Fibroblast of lung (primary cell): ENCODE measurements at regions not wholly inside any gene's neighbourhood (a gene's known extent, or its start where the extent isn't known, plus 50 kb on each side); places are given as distances from the start of the nearest gene placed in this dataset.

Experiments used
- DNase-seq, 2 donors: peaks; one replicate each; pipeline versions ENCODE4 v3.0.0 to v3.0.0-alpha.2; 2010; ENCODE audit warnings: low read depth in 2 of 2
- H2AFZ ChIP-seq: 2 replicates; pipeline ENCODE4 v1.5.1; 2012; ENCODE audit warnings: low read length, control low read depth, inconsistent platforms
- H3K27ac ChIP-seq: 2 replicates; pipeline ENCODE4 v1.5.1; 2011; ENCODE audit warnings: low read length, control low read depth; ENCODE audit not compliant: insufficient read depth
- H3K27me3 ChIP-seq: 2 replicates; pipeline ENCODE4 v1.5.1; 2011; ENCODE audit warnings: mild to moderate bottlenecking, low read length; ENCODE audit not compliant: control insufficient read depth, insufficient read depth
- H3K36me3 ChIP-seq: 2 replicates; pipeline ENCODE4 v1.5.1; 2011; ENCODE audit warnings: low read length; ENCODE audit not compliant: control insufficient read depth, insufficient read depth
- H3K4me1 ChIP-seq: 2 replicates; pipeline ENCODE4 v1.5.1; 2011; ENCODE audit warnings: low read length; ENCODE audit not compliant: control insufficient read depth, insufficient read depth; ENCODE audit errors: extremely low read depth
- H3K4me2 ChIP-seq: 2 replicates; pipeline ENCODE4 v1.5.1; 2011; ENCODE audit warnings: low read length, control low read depth; ENCODE audit not compliant: insufficient read depth; ENCODE audit errors: extremely low read depth
- H3K4me3 ChIP-seq, 4 experiments: fragments of 200-600 bp in 1 of 4; sonication (generic) in 1 of 4; replicated peaks in 1 of 4; 2 replicates each; pipeline ENCODE4 v1.5.1; 2011 to 2016; ENCODE audit warnings: low read length in 4 of 4, low read depth in 3 of 4, mild to moderate bottlenecking in 3 of 4, control low read depth in 2 of 4, inconsistent platforms in 1 of 4, mixed read lengths in 1 of 4; ENCODE audit not compliant: insufficient read depth in 1 of 4; ENCODE audit errors: control extremely low read depth in 1 of 4
- H3K79me2 ChIP-seq: 2 replicates; pipeline ENCODE4 v1.5.1; 2012; ENCODE audit warnings: mild to moderate bottlenecking, low read length, inconsistent platforms; ENCODE audit not compliant: control insufficient read depth, insufficient read depth
- H3K9ac ChIP-seq: 2 replicates; pipeline ENCODE4 v1.5.1; 2011; ENCODE audit warnings: mild to moderate bottlenecking, low read length, control low read depth; ENCODE audit not compliant: insufficient read depth
- H3K9me3 ChIP-seq: 2 replicates; pipeline ENCODE4 v1.5.1; 2012; ENCODE audit warnings: low read depth, low read length; ENCODE audit not compliant: control insufficient read depth, insufficient read depth
- H4K20me1 ChIP-seq: 2 replicates; pipeline ENCODE4 v1.5.1; 2011; ENCODE audit warnings: low read length; ENCODE audit not compliant: control insufficient read depth, insufficient read depth; ENCODE audit errors: extremely low read depth
- EZH2 ChIP-seq: IDR thresholded peaks from 2 replicates; pipeline ENCODE4 v1.5.1; 2012; ENCODE audit warnings: low read length, control low read depth, mild to moderate bottlenecking; ENCODE audit errors: missing control alignments
- TF ChIP-seq, protein P1 (sequence below), 2 donors: IDR thresholded peaks in 1 of 2; conservative IDR thresholded peaks in 1 of 2; 1 replicate in 1 of 2; 2 replicates in 1 of 2; pipeline ENCODE4 v1.5.1; 2011 to 2012; ENCODE audit warnings: low read length in 2 of 2, control low read depth in 1 of 2, inconsistent platforms in 1 of 2, low read depth in 1 of 2, mild to moderate bottlenecking in 1 of 2

DNA sequence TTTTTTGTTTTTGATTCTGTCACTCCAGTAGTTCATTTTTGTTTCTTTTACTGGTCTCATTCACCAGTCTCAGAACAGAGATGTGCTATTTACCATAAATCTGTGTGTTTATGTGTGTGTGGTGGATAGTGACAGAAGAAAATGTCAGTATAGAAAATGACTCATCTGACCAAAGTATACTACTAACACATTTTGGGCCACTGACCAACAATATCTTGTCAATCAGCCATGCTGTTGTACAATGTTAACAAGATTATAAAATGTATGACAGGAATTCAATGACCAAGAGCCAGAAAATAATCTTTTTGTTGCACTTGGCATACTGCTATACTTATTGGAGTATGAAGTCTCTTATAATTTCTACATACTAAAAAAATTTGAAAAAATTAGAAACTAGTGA lies 1081.4 kb upstream of the NRXN1 start:
- Histone ChIP-seq H3K4me3 (no peak overlapping the region), H3K4me1 (no peaks in the 10 kb centered on the region), H3K27ac (no peak overlapping the region), H2AFZ (no peak overlapping the region), H3K27me3 (no peaks in the 10 kb centered on the region), H3K9ac (no peak overlapping the region), H3K79me2 (no peaks in the 10 kb centered on the region), H3K9me3 (no peaks in the 10 kb centered on the region), H4K20me1 (no peaks in the 10 kb centered on the region), H3K4me2 (no peak overlapping the region), H3K36me3 (no peaks in the 10 kb centered on the region)
- DNase-seq = peak; percentile 37 to 80
- no peak for TF ChIP-seq EZH2
- TF ChIP-seq, protein P1, sequence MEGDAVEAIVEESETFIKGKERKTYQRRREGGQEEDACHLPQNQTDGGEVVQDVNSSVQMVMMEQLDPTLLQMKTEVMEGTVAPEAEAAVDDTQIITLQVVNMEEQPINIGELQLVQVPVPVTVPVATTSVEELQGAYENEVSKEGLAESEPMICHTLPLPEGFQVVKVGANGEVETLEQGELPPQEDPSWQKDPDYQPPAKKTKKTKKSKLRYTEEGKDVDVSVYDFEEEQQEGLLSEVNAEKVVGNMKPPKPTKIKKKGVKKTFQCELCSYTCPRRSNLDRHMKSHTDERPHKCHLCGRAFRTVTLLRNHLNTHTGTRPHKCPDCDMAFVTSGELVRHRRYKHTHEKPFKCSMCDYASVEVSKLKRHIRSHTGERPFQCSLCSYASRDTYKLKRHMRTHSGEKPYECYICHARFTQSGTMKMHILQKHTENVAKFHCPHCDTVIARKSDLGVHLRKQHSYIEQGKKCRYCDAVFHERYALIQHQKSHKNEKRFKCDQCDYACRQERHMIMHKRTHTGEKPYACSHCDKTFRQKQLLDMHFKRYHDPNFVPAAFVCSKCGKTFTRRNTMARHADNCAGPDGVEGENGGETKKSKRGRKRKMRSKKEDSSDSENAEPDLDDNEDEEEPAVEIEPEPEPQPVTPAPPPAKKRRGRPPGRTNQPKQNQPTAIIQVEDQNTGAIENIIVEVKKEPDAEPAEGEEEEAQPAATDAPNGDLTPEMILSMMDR (conservative IDR thresholded peaks at IDR 0.05 in 1 of 2, IDR thresholded peaks at IDR 0.05 in 1 of 2; ENCODE audit: low read depth in 1 of 2, low read length in 2 of 2) = no peak

DNA sequence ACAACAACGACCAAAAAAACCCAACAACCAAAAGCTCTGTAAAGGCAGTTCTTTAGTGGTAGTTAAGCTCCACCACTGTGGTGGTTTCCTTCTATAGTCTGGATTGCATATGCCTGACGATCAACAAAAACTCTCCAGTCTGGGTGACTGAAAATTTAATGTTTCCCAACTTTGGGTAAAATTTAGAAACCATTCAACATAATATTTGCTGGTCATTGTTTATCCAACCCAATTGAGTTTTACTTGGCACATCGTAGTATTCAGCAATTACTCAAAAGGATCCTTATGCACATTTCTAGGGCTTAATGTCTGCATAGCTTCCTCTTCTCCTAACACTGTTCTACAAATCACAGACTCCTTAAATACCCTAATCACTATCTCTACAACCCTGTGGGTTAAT lies 1080.2 kb upstream of the NRXN1 start:
- no peak overlapping the region for H2AFZ ChIP-seq
- H3K4me1 ChIP-seq = no peaks in the 10 kb centered on the region
- H4K20me1 ChIP-seq = no peaks in the 10 kb centered on the region
- H3K4me2 ChIP-seq = no peak overlapping the region
- no peak for DNase-seq
- TF ChIP-seq EZH2 = no peak
- TF ChIP-seq, protein P1 (conservative IDR thresholded peaks at IDR 0.05 in 1 of 2, IDR thresholded peaks at IDR 0.05 in 1 of 2; ENCODE audit: low read depth in 1 of 2, low read length in 2 of 2) = no peak
- H3K36me3 ChIP-seq = no peaks in the 10 kb centered on the region
- H3K27me3 ChIP-seq = no peaks in the 10 kb centered on the region
- H3K9me3 ChIP-seq = no peaks in the 10 kb centered on the region
- no peaks in the 10 kb centered on the region for H3K79me2 ChIP-seq
- H3K4me3 ChIP-seq = no peak overlapping the region
- no peak overlapping the region for H3K27ac ChIP-seq
- no peak overlapping the region for H3K9ac ChIP-seq

DNA sequence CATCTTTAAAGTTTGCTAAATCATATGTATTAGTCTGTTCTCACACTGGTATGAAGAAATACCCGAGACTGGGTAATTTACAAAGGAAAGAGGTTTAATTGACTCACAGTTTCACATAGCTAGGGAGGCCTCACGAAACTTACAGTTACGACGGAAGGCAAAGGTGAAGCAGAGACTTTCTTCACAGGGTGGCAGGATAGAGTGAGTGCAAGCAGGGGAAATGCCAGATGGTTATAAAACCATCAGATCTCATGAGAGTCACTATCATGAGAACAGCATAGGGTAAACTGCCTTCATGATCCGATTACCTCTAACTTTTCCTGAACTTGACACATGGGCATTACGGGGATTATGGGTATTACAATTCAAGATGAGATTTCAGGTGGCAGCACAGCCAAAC lies 1075.2 kb upstream of the NRXN1 start:
- DNase-seq = no peak
- Histone ChIP-seq H3K27me3 (no peaks in the 10 kb centered on the region), H2AFZ (no peak overlapping the region), H3K36me3 (no peaks in the 10 kb centered on the region), H3K9ac (no peak overlapping the region), H3K9me3 (no peaks in the 10 kb centered on the region), H3K4me3 (no peak overlapping the region), H3K4me1 (no peaks in the 10 kb centered on the region), H3K4me2 (no peak overlapping the region), H3K27ac (no peak overlapping the region), H3K79me2 (no peaks in the 10 kb centered on the region), H4K20me1 (no peaks in the 10 kb centered on the region)
- TF ChIP-seq, protein P1 (conservative IDR thresholded peaks at IDR 0.05 in 1 of 2, IDR thresholded peaks at IDR 0.05 in 1 of 2; ENCODE audit: low read depth in 1 of 2, low read length in 2 of 2) = no peak
- no peak for TF ChIP-seq EZH2
